ENCODE measurements at regions not wholly inside any gene's neighbourhood (a gene's known extent, or its start where the extent isn't known, plus 50 kb on each side); places are given as distances from the start of the nearest gene placed in this dataset.

DNA sequence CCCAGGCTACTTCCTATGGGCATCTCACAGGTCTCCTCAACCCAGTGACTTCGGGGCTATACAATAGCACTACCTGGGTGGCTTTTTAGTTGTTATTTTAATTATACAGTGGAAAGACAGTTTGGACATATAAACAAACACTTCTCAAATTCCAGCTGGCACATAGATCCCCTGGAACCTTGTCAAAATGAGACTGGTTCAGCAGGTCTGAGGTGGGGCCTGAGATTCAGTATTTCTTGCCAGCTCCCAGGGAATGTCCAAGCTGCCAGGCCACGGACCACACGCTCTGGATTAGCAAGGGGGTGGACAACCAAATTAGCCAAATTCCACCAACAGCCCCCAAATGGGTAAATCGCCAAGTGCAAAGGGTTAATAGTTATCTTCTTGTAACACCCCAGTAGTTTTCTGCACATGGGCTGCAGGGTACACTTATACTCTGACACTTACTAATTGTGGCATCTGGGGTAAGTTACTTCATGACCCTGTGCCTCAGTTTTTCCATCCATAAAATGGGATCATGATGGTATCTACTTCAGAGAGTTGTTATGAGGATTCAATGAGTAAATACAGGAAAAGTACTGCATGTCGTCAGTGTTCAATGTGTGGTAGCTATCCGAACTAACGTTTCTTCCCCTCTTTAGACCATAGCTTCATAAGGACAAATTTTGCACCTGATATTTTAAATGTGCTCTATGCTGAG is 789.4 kb upstream of the TBX3 start:
- no peak for TF ChIP-seq POLR2A (IDR thresholded peaks at IDR 0.05; ENCODE audit: extremely low read depth, insufficient read length)
- no peak for TF ChIP-seq MAX (IDR thresholded peaks at IDR 0.05; ENCODE audit: low read depth, low read length)
- no peak for TF ChIP-seq CTCF (IDR thresholded peaks at IDR 0.05; ENCODE audit: low read depth, low read length)
- TF ChIP-seq MYC (IDR thresholded peaks at IDR 0.05; ENCODE audit: low read depth, low read length) = no peak
- H3K4me3 ChIP-seq (ENCODE audit: low read depth, low read length) = no peak overlapping the region
- no peak for DNase-seq (ENCODE audit: low read depth)

- TF ChIP-seq CTCF (IDR thresholded peaks at IDR 0.05; ENCODE audit: low read depth, low read length) = no peak
- no peak for TF ChIP-seq POLR2A (IDR thresholded peaks at IDR 0.05; ENCODE audit: extremely low read depth, insufficient read length)
- TF ChIP-seq MAX (IDR thresholded peaks at IDR 0.05; ENCODE audit: low read depth, low read length) = no peak
- TF ChIP-seq MYC (IDR thresholded peaks at IDR 0.05; ENCODE audit: low read depth, low read length) = no peak
- no peak overlapping the region for H3K4me3 ChIP-seq (ENCODE audit: low read depth, low read length)
These were observed 788.9 kb upstream of the TBX3 start for GRCh38 chr12:115472852-115473251.

GRCh38 chr12:115470977-115471376 is 787.0 kb upstream of the TBX3 start:
- TF ChIP-seq CTCF (IDR thresholded peaks at IDR 0.05; ENCODE audit: low read depth, low read length) (no peak), MAX (IDR thresholded peaks at IDR 0.05; ENCODE audit: low read depth, low read length) (no peak), MYC (IDR thresholded peaks at IDR 0.05; ENCODE audit: low read depth, low read length) (no peak), POLR2A (IDR thresholded peaks at IDR 0.05; ENCODE audit: extremely low read depth, insufficient read length) (no peak)
- no peak for DNase-seq (ENCODE audit: low read depth)

More at GRCh38 chr12:115472852-115473251, 788.9 kb upstream of the TBX3 start:
- DNase-seq (ENCODE audit: low read depth) = no peak

GRCh38 chr12:115470526-115470925 is 786.6 kb upstream of the TBX3 start:
- no peak for DNase-seq (ENCODE audit: low read depth)
- TF ChIP-seq MYC (IDR thresholded peaks at IDR 0.05; ENCODE audit: low read depth, low read length) (no peak), CTCF (IDR thresholded peaks at IDR 0.05; ENCODE audit: low read depth, low read length) (no peak), MAX (IDR thresholded peaks at IDR 0.05; ENCODE audit: low read depth, low read length) (no peak), POLR2A (IDR thresholded peaks at IDR 0.05; ENCODE audit: extremely low read depth, insufficient read length) (no peak)
- H3K4me3 ChIP-seq (ENCODE audit: low read depth, low read length) = no peak overlapping the region

More at GRCh38 chr12:115470977-115471376, 787.0 kb upstream of the TBX3 start:
- no peak overlapping the region for H3K4me3 ChIP-seq (ENCODE audit: low read depth, low read length)

- no peak overlapping the region for H3K4me3 ChIP-seq (ENCODE audit: low read depth, low read length)
- no peak for DNase-seq (ENCODE audit: low read depth)
- TF ChIP-seq CTCF (IDR thresholded peaks at IDR 0.05; ENCODE audit: low read depth, low read length) (no peak), MAX (IDR thresholded peaks at IDR 0.05; ENCODE audit: low read depth, low read length) (no peak), POLR2A (IDR thresholded peaks at IDR 0.05; ENCODE audit: extremely low read depth, insufficient read length) (no peak), MYC (IDR thresholded peaks at IDR 0.05; ENCODE audit: low read depth, low read length) (no peak)
These were observed 784.1 kb upstream of the TBX3 start for GRCh38 chr12:115468087-115468510.
